Lower leg skin (tissue), 4 donors: ENCODE measurements at regions not wholly inside any gene's neighbourhood (a gene's known extent, or its start where the extent isn't known, plus 50 kb on each side); places are given as distances from the start of the nearest gene placed in this dataset.
A peak's percentile ranks its signal among the peaks of the same experiment; 100 is the strongest.

ENCODE experiments used
- DNase-seq, 2 donors: peaks; one replicate each; pipeline ENCODE4 v3.0.0-alpha.2; 2019; ENCODE audit warnings: low spot score in 2 of 2
- H3K4me3 ChIP-seq: fragments of 200-600 bp; sonication (generic); 2 replicates; pipeline ENCODE4 v1.5.1; 2017; ENCODE audit warnings: mild to moderate bottlenecking, low read depth; ENCODE audit not compliant: poor library complexity, severe bottlenecking
- POLR2A ChIP-seq, 2 donors: fragments of 450-650 bp; IDR thresholded peaks; one replicate each; pipeline ENCODE4 v1.6.1; 2016 to 2017; ENCODE audit warnings: antibody characterized with exemption in 2 of 2, mild to moderate bottlenecking in 1 of 2, moderate library complexity in 1 of 2
- WGBS, 2 donors: methylation state at CpG; one replicate each; pipeline ENCODE4 v1.1.5; 2018; 5-methylcytosine and 5-hydroxymethylcytosine counted together
- intact Hi-C: fragments of 100-400 bp; cut with DNase I; formaldehyde crosslinking; loops from one replicate; pipeline ENCODE4 v1.15.0; 2023; ENCODE audit warnings: low total_unique reads
- TF ChIP-seq, protein P1 (sequence below), 3 donors: fragments of 450-650 bp; IDR thresholded peaks; one replicate each; pipeline ENCODE4 v1.5.1; 2016; ENCODE audit warnings: antibody characterized with exemption in 3 of 3, mild to moderate bottlenecking in 3 of 3, moderate library complexity in 2 of 3

DNA sequence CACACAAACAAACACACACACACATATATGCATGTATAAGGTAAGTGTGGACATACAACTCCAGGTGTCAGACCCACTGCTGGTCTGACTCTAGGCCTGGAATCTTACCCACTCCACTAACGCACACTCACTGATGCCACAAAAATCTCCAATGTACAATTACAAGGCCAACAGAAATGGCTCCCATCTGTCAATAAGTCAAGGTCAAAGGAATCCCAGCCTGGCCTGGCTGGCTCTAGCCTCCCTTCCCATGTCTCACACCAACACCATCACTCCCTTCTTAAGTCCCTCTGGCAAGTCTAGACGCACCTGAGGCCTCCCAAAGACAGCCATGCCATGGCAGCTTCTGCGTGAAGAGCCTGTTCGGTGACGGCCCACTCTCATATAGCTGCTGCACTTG is 99.2 kb upstream of the CDYL2 start:
- WGBS, 2 donors = 91 to 93% methylated on average over 5 of the region's 5 CpGs
- no peak overlapping the region for H3K4me3 ChIP-seq
- DNase-seq = no peak
- intact Hi-C loops = no loop called here
- TF ChIP-seq, protein P1, sequence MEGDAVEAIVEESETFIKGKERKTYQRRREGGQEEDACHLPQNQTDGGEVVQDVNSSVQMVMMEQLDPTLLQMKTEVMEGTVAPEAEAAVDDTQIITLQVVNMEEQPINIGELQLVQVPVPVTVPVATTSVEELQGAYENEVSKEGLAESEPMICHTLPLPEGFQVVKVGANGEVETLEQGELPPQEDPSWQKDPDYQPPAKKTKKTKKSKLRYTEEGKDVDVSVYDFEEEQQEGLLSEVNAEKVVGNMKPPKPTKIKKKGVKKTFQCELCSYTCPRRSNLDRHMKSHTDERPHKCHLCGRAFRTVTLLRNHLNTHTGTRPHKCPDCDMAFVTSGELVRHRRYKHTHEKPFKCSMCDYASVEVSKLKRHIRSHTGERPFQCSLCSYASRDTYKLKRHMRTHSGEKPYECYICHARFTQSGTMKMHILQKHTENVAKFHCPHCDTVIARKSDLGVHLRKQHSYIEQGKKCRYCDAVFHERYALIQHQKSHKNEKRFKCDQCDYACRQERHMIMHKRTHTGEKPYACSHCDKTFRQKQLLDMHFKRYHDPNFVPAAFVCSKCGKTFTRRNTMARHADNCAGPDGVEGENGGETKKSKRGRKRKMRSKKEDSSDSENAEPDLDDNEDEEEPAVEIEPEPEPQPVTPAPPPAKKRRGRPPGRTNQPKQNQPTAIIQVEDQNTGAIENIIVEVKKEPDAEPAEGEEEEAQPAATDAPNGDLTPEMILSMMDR (IDR thresholded peaks at IDR 0.05) = no peak
- no peak for TF ChIP-seq POLR2A (IDR thresholded peaks at IDR 0.05)

DNA sequence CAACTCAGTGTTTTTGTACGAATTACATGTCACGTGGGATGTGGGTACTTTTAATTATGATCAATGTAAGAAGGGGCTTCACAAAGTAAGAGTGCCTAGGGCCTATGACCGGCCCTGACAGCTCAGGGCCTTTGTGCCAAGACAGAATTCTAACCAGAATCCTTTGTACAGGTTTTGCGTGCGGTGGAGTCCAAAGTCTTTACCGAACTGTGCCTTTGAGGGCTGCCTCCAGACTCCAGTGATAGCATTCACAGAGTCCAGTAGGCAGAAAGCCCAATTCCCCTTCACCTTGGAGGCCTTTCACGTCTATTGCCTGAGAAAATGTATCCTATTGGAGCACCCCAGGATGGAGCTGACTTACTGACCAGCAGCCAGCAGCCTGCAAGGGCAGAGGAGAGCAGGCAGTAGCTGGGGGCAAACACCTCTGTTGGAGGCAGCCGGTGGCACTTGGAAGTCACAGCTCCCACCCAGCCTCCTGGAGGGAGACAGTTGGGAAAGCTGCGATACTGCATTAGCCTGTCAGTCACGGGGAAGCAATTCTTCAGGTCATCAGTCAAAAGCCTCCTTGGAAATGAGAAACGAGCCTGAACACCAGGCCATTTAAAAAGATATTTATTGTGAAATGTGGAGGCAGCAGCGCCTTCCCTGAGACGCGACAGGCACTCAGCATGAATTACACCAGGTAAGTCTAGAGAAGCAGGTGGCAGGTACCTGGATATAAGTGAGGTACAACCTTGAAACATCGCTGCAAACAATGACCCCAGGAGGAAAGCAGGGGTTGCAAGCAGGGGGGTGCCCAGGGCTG is 98.1 kb upstream of the CDYL2 start:
- DNase-seq = no peak
- TF ChIP-seq, protein P1 (IDR thresholded peaks at IDR 0.05) = no peak
- TF ChIP-seq POLR2A (IDR thresholded peaks at IDR 0.05) = no peak
- no peak overlapping the region for H3K4me3 ChIP-seq
- intact Hi-C loops = no loop called here
- WGBS, 2 donors = 83 to 89% methylated on average over 15 of the region's 15 CpGs

DNA sequence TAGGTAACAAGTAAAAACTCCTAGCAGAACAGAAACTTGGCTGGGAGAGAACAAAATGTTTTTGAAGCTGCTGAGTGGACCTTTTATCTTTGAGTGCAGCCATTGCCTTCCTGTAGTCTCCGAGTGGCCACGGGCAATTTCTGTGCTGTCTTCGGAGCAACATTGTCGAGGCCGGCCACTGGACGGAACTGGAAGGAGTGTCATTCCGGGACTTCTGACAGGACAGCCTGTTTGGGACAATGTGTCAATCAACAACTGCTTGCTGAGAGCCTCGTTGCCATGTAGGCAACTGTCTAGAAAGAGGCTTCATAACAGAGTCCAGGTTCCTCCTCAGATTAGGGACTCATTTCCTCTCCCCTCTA is 96.2 kb upstream of the CDYL2 start:
- TF ChIP-seq, protein P1 (IDR thresholded peaks at IDR 0.05) = no peak
- no peak for TF ChIP-seq POLR2A (IDR thresholded peaks at IDR 0.05)
- H3K4me3 ChIP-seq = no peak overlapping the region
- intact Hi-C loops = no loop called here
- 70 to 76% methylated on average over 8 of the region's 8 CpGs for WGBS, 2 donors
- DNase-seq = no peak

DNA sequence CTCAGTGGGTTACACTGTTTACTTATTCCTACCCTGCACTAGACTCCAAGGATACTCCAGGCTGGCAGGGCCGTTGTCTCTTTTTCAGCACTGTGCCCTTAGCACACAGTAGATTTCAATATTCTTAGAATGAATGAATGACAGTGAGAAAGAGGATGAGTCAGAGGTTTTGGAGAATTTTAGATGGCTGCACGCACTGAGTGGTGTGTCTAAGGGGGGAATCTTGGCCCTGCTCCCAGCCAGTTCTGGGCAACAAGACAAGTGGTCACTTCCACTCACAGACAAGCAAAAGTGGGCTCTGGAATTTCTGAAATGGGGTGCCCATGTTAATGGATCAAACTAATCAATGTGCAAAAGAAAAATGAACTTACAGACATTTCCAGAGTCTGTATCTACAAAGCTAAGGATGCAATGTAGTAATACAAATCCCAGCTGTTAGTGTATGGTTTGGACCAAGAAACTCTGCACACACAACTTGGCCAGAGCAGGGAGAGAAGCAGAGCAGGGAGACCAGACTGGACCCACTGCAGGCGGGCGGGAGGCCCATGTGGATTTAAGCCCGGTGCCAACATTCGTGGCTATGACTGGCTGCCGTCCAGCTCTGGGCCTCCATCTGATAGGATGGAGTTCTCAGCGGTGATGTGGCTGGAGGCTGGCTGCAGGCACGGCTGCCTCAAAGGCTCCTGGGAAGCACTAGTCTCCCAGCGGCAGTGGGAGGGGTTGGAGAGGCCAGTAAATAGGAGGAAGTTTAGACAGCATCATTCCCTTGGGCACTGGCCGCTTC is 95.6 kb upstream of the CDYL2 start:
- 47 to 48% methylated on average over 10 to 11 of the region's 11 CpGs for WGBS, 2 donors
- peak; percentile 41 to 84 for DNase-seq
- no peak overlapping the region for H3K4me3 ChIP-seq
- intact Hi-C loops = no loop called here
- TF ChIP-seq, protein P1 (IDR thresholded peaks at IDR 0.05) = no peak
- TF ChIP-seq POLR2A (IDR thresholded peaks at IDR 0.05) = no peak

DNA sequence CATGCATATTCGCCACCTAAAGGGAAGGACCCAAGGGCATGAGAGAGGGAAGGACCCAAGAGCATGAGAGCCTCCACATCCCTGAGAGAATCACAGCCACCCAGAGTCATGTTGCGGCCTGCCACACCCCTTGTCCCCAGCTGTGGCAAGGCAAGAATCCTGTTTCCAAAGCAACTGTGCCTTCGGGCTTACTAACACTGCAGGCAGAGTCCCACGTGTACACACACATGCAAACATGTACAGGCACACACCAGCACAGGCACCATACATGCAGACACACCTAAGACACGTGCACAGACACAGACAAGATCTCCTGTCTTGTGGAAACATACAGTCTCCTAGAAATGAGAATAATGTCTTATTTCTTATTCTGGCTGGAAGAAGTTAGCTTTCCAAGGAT is 92.4 kb upstream of the CDYL2 start:
- DNase-seq = peak in 1 of 2 donors; percentile 24
- intact Hi-C loops = no loop called here
- TF ChIP-seq POLR2A (IDR thresholded peaks at IDR 0.05) = no peak
- TF ChIP-seq, protein P1 (IDR thresholded peaks at IDR 0.05) = no peak
- 43 to 44% methylated on average over 5 of the region's 5 CpGs for WGBS, 2 donors
- no peak overlapping the region for H3K4me3 ChIP-seq
